WTC11 (cell line): ENCODE measurements at regions not wholly inside any gene's neighbourhood (a gene's known extent, or its start where the extent isn't known, plus 50 kb on each side); places are given as distances from the start of the nearest gene placed in this dataset.

Experiments used
- ATAC-seq: fragments of 200-7000 bp; cut with Tn5 transposase; 2 replicates; pipeline ENCODE4 v1.10.0; 2021; ENCODE audit warnings: mild to moderate bottlenecking, moderate library complexity
- CTCF ChIA-PET: fragments of 300-600 bp; sonication (Branson Sonifier 250); formaldehyde crosslinking; loops from one replicate; lab custom pipeline; 2021; ENCODE audit warnings: antibody characterized with exemption; lab: Charles Lee
- POLR2A ChIA-PET: fragments of 350-600 bp; sonication (Branson Sonifier 250); formaldehyde crosslinking; loops from one replicate; lab custom pipeline; 2021; ENCODE audit warnings: antibody characterized with exemption; lab: Charles Lee
- DNase-seq: peaks from one replicate; pipeline ENCODE4 v3.0.0; 2021; ENCODE audit warnings: low spot score
- H3K27ac Mint-ChIP-seq: 2 replicates; pipeline ENCODE4 v1.8.0; 2021; ENCODE audit warnings: mixed read lengths
- H3K27me3 Mint-ChIP-seq: 2 replicates; pipeline ENCODE4 v1.8.0; 2021; ENCODE audit warnings: low read depth, mild to moderate bottlenecking, moderate library complexity, mixed read lengths
- H3K36me3 Mint-ChIP-seq: 2 replicates; pipeline ENCODE4 v1.8.0; 2021; ENCODE audit warnings: mixed read lengths
- H3K4me1 Mint-ChIP-seq: 2 replicates; pipeline ENCODE4 v1.8.0; 2022; ENCODE audit warnings: mixed read lengths
- H3K4me3 Mint-ChIP-seq: 2 replicates; pipeline ENCODE4 v1.8.0; 2021; ENCODE audit warnings: mild to moderate bottlenecking, moderate library complexity, mixed read lengths
- H3K9me3 Mint-ChIP-seq: 2 replicates; pipeline ENCODE4 v1.8.0; 2021; ENCODE audit warnings: mixed read lengths
- CBFB ChIP-seq: sonication (generic); formaldehyde crosslinking; IDR thresholded peaks from 2 replicates; pipeline ENCODE4 v1.8.1; 2022; ENCODE audit warnings: mild to moderate bottlenecking, low read depth, missing genetic modification reagents
- CREB1 ChIP-seq: sonication (generic); formaldehyde crosslinking; IDR thresholded peaks from 2 replicates; pipeline ENCODE4 v1.8.0; 2023; ENCODE audit warnings: mild to moderate bottlenecking, missing genetic modification reagents
- CREM ChIP-seq: sonication (generic); formaldehyde crosslinking; IDR thresholded peaks from 2 replicates; pipeline ENCODE4 v1.8.1; 2022; ENCODE audit warnings: mild to moderate bottlenecking, missing genetic modification reagents, moderate library complexity
- ESRRA ChIP-seq: sonication (generic); formaldehyde crosslinking; IDR thresholded peaks from 2 replicates; pipeline ENCODE4 v1.8.1; 2022; ENCODE audit warnings: mild to moderate bottlenecking, missing genetic modification reagents, borderline replicate concordance
- FOXK1 ChIP-seq: sonication (generic); formaldehyde crosslinking; IDR thresholded peaks from 2 replicates; pipeline ENCODE4 v1.8.0; 2022; ENCODE audit warnings: mild to moderate bottlenecking, moderate library complexity, missing genetic modification reagents
- GTF2I ChIP-seq: fragments of 250-450 bp; sonication (Bioruptor Pico); conservative IDR thresholded peaks from 2 replicates; pipeline ENCODE4 v1.4.0; 2021; ENCODE audit warnings: mild to moderate bottlenecking
- NFYB ChIP-seq: sonication (generic); formaldehyde crosslinking; conservative IDR thresholded peaks from 2 replicates; pipeline ENCODE4 v1.8.0; 2022; ENCODE audit warnings: low read depth, missing genetic modification reagents
- NR3C1 ChIP-seq: sonication (generic); formaldehyde crosslinking; conservative IDR thresholded peaks from 2 replicates; pipeline ENCODE4 v1.8.1; 2023; ENCODE audit warnings: low read depth, mild to moderate bottlenecking, missing genetic modification reagents
- RELA ChIP-seq: sonication (generic); formaldehyde crosslinking; IDR thresholded peaks from 2 replicates; pipeline ENCODE4 v1.8.1; 2022; ENCODE audit warnings: missing genetic modification reagents, mild to moderate bottlenecking, borderline replicate concordance
- SMAD4 ChIP-seq: sonication (generic); formaldehyde crosslinking; IDR thresholded peaks from 2 replicates; pipeline ENCODE4 v1.8.0; 2022; ENCODE audit warnings: mild to moderate bottlenecking, missing genetic modification reagents
- SOX15 ChIP-seq: fragments of 250-450 bp; sonication (Bioruptor Pico); IDR thresholded peaks from 2 replicates; pipeline ENCODE4 v1.9.0; 2021; ENCODE audit warnings: mild to moderate bottlenecking
- TF ChIP-seq, protein P1 (sequence below): fragments of 250-450 bp; sonication (Bioruptor Pico); IDR thresholded peaks from 2 replicates; pipeline ENCODE4 v1.9.0; 2021; ENCODE audit warnings: mild to moderate bottlenecking
- TF ChIP-seq, protein P2 (sequence below): sonication (generic); formaldehyde crosslinking; conservative IDR thresholded peaks from 2 replicates; pipeline ENCODE4 v1.8.1; 2023; ENCODE audit warnings: mild to moderate bottlenecking, low read depth, missing genetic modification reagents, moderate library complexity
- TF ChIP-seq, protein P3 (sequence below): sonication (generic); formaldehyde crosslinking; IDR thresholded peaks from 2 replicates; pipeline ENCODE4 v1.8.0; 2022; ENCODE audit warnings: mild to moderate bottlenecking, missing genetic modification reagents
- TF ChIP-seq, protein P4 (sequence below): sonication (generic); formaldehyde crosslinking; IDR thresholded peaks from 2 replicates; pipeline ENCODE4 v1.8.1; 2023; ENCODE audit warnings: mild to moderate bottlenecking, missing genetic modification reagents, borderline replicate concordance
- TF ChIP-seq, protein P5 (sequence below): sonication (generic); formaldehyde crosslinking; IDR thresholded peaks from 2 replicates; pipeline ENCODE4 v1.8.1; 2023; ENCODE audit warnings: mild to moderate bottlenecking, missing genetic modification reagents, moderate library complexity
- TF ChIP-seq, protein P6 (sequence below): sonication (generic); formaldehyde crosslinking; IDR thresholded peaks from 2 replicates; pipeline ENCODE4 v1.8.1; 2022; ENCODE audit warnings: low read depth, mild to moderate bottlenecking, moderate library complexity, missing genetic modification reagents, borderline replicate concordance
- TF ChIP-seq, protein P7 (sequence below): sonication (generic); formaldehyde crosslinking; IDR thresholded peaks from 2 replicates; pipeline ENCODE4 v1.8.0; 2023; ENCODE audit warnings: missing genetic modification reagents

DNA sequence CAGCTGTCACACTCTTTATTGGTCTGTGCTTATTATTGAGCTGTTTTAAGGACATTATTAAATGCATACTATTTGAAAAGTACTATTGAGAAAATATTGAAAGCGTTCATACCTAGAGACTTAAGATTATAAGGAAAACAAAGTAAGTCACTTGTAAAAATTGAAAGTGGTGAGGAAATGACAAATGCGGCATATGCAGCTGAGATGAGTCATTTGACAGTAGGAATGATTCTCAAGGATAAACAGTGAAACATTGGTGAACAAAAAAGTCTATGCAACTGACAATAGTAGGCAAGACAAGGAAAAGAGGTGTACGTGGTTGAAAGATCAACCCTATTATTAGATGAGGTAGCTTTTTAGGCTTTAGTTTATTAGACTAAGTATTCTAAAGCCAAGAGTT is 82.6 kb upstream of the MAP10 start (continued):
- TF ChIP-seq, protein P1, sequence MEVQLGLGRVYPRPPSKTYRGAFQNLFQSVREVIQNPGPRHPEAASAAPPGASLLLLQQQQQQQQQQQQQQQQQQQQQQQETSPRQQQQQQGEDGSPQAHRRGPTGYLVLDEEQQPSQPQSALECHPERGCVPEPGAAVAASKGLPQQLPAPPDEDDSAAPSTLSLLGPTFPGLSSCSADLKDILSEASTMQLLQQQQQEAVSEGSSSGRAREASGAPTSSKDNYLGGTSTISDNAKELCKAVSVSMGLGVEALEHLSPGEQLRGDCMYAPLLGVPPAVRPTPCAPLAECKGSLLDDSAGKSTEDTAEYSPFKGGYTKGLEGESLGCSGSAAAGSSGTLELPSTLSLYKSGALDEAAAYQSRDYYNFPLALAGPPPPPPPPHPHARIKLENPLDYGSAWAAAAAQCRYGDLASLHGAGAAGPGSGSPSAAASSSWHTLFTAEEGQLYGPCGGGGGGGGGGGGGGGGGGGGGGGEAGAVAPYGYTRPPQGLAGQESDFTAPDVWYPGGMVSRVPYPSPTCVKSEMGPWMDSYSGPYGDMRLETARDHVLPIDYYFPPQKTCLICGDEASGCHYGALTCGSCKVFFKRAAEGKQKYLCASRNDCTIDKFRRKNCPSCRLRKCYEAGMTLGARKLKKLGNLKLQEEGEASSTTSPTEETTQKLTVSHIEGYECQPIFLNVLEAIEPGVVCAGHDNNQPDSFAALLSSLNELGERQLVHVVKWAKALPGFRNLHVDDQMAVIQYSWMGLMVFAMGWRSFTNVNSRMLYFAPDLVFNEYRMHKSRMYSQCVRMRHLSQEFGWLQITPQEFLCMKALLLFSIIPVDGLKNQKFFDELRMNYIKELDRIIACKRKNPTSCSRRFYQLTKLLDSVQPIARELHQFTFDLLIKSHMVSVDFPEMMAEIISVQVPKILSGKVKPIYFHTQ (CRISPR knock-in tag) = no peak

DNA sequence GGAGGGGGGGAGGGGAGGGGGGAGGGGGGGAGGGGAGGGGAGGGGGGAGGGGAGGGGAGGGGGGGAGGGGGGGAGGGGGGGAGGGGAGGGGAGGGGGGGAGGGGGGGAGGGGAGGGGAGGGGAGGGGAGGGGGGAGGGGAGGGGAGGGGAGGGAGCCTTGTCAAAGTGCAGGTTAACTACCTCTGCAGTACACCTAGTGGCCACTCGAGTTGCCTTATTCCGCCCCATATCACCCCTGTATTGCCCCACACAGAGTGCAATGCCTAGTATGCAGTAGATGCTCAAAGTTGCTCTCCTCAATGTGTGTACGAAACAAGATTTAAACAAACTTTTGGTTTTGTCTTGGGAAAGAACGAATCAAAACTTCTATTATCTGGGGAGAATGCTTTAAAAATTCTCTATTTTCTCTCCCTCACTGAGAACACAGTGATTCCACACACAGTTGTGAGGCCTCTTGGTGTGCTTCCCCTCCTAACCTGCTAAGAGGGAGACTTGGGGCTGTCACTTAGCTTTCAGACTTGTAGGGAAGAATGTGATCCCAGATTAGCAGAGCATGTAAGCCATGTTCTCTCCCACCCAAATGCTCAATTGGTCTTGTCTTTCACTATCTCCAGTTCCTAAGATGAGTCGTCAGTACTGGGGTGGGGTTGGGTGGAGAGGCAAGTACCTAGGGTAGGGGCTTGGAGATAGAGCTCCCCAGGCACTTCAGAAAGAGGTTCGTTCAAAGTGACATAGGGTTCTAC is 79.7 kb upstream of the MAP10 start:
- H3K27ac Mint-ChIP-seq = peak overlapping the region; percentile 71; the same call in 1 of the 2 replicates
- no peak for TF ChIP-seq GTF2I
- TF ChIP-seq, protein P2, sequence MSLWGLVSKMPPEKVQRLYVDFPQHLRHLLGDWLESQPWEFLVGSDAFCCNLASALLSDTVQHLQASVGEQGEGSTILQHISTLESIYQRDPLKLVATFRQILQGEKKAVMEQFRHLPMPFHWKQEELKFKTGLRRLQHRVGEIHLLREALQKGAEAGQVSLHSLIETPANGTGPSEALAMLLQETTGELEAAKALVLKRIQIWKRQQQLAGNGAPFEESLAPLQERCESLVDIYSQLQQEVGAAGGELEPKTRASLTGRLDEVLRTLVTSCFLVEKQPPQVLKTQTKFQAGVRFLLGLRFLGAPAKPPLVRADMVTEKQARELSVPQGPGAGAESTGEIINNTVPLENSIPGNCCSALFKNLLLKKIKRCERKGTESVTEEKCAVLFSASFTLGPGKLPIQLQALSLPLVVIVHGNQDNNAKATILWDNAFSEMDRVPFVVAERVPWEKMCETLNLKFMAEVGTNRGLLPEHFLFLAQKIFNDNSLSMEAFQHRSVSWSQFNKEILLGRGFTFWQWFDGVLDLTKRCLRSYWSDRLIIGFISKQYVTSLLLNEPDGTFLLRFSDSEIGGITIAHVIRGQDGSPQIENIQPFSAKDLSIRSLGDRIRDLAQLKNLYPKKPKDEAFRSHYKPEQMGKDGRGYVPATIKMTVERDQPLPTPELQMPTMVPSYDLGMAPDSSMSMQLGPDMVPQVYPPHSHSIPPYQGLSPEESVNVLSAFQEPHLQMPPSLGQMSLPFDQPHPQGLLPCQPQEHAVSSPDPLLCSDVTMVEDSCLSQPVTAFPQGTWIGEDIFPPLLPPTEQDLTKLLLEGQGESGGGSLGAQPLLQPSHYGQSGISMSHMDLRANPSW = no peak
- TF ChIP-seq CREM (CRISPR knock-in tag) = no peak
- TF ChIP-seq, protein P3, sequence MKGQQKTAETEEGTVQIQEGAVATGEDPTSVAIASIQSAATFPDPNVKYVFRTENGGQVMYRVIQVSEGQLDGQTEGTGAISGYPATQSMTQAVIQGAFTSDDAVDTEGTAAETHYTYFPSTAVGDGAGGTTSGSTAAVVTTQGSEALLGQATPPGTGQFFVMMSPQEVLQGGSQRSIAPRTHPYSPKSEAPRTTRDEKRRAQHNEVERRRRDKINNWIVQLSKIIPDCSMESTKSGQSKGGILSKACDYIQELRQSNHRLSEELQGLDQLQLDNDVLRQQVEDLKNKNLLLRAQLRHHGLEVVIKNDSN (CRISPR knock-in tag) = no peak
- no peak for TF ChIP-seq NR3C1 (CRISPR knock-in tag)
- no peak for TF ChIP-seq NFYB (CRISPR knock-in tag)
- no peak for TF ChIP-seq SOX15 (CRISPR knock-in tag)
- no peak for TF ChIP-seq CREB1 (CRISPR knock-in tag)
- TF ChIP-seq, protein P4, sequence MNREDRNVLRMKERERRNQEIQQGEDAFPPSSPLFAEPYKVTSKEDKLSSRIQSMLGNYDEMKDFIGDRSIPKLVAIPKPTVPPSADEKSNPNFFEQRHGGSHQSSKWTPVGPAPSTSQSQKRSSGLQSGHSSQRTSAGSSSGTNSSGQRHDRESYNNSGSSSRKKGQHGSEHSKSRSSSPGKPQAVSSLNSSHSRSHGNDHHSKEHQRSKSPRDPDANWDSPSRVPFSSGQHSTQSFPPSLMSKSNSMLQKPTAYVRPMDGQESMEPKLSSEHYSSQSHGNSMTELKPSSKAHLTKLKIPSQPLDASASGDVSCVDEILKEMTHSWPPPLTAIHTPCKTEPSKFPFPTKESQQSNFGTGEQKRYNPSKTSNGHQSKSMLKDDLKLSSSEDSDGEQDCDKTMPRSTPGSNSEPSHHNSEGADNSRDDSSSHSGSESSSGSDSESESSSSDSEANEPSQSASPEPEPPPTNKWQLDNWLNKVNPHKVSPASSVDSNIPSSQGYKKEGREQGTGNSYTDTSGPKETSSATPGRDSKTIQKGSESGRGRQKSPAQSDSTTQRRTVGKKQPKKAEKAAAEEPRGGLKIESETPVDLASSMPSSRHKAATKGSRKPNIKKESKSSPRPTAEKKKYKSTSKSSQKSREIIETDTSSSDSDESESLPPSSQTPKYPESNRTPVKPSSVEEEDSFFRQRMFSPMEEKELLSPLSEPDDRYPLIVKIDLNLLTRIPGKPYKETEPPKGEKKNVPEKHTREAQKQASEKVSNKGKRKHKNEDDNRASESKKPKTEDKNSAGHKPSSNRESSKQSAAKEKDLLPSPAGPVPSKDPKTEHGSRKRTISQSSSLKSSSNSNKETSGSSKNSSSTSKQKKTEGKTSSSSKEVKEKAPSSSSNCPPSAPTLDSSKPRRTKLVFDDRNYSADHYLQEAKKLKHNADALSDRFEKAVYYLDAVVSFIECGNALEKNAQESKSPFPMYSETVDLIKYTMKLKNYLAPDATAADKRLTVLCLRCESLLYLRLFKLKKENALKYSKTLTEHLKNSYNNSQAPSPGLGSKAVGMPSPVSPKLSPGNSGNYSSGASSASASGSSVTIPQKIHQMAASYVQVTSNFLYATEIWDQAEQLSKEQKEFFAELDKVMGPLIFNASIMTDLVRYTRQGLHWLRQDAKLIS (CRISPR knock-in tag) = no peak
- TF ChIP-seq FOXK1 (CRISPR knock-in tag) = no peak
- TF ChIP-seq ESRRA (CRISPR knock-in tag) = no peak
- no peak for TF ChIP-seq SMAD4 (CRISPR knock-in tag)
- TF ChIP-seq CBFB (CRISPR knock-in tag) = no peak
- TF ChIP-seq, protein P5, sequence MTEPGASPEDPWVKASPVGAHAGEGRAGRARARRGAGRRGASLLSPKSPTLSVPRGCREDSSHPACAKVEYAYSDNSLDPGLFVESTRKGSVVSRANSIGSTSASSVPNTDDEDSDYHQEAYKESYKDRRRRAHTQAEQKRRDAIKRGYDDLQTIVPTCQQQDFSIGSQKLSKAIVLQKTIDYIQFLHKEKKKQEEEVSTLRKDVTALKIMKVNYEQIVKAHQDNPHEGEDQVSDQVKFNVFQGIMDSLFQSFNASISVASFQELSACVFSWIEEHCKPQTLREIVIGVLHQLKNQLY = no peak
- no peak for TF ChIP-seq RELA (CRISPR knock-in tag)
- TF ChIP-seq, protein P6, sequence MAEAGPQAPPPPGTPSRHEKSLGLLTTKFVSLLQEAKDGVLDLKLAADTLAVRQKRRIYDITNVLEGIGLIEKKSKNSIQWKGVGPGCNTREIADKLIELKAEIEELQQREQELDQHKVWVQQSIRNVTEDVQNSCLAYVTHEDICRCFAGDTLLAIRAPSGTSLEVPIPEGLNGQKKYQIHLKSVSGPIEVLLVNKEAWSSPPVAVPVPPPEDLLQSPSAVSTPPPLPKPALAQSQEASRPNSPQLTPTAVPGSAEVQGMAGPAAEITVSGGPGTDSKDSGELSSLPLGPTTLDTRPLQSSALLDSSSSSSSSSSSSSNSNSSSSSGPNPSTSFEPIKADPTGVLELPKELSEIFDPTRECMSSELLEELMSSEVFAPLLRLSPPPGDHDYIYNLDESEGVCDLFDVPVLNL (CRISPR knock-in tag) = no peak
- TF ChIP-seq, protein P7, sequence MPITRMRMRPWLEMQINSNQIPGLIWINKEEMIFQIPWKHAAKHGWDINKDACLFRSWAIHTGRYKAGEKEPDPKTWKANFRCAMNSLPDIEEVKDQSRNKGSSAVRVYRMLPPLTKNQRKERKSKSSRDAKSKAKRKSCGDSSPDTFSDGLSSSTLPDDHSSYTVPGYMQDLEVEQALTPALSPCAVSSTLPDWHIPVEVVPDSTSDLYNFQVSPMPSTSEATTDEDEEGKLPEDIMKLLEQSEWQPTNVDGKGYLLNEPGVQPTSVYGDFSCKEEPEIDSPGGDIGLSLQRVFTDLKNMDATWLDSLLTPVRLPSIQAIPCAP (CRISPR knock-in tag) = no peak
- ATAC-seq = peak; percentile 44

More for the DNA sequence above, 79.7 kb upstream of the MAP10 start:
- Mint-ChIP-seq H3K4me3 (no peak overlapping the region), H3K27me3 (no peaks in the 10 kb centered on the region; the same call in 1 of the 2 replicates), H3K36me3 (peaks cover 5% of the 10 kb centered on the region), H3K9me3 (peaks cover 9% of the 10 kb centered on the region; the same call in 1 of the 2 replicates), H3K4me1 (peaks cover 19% of the 10 kb centered on the region)
- ChIA-PET POLR2A (no interaction called here), CTCF (interaction anchor here (1.0 kb wide), 1 partner anchor 40 kb away, joined by 3 read pairs; no protein-coding TSS in a partner anchor)
- DNase-seq = no peak
